CD4-positive, alpha-beta T cell treated with Interleukin-1 beta for 1 hour (primary cell): ENCODE measurements at regions not wholly inside any gene's neighbourhood (a gene's known extent, or its start where the extent isn't known, plus 50 kb on each side); places are given as distances from the start of the nearest gene placed in this dataset.
"Not testable (repeated sequence)": the region's sequence is repeated elsewhere in the genome, so short reads cannot be mapped to it uniquely, and the experiment has no call there.

Source experiments
- DNase-seq, 2 donors: peaks; one replicate each; pipeline ENCODE4 v3.0.0-alpha.2; 2020 to 2022

DNA sequence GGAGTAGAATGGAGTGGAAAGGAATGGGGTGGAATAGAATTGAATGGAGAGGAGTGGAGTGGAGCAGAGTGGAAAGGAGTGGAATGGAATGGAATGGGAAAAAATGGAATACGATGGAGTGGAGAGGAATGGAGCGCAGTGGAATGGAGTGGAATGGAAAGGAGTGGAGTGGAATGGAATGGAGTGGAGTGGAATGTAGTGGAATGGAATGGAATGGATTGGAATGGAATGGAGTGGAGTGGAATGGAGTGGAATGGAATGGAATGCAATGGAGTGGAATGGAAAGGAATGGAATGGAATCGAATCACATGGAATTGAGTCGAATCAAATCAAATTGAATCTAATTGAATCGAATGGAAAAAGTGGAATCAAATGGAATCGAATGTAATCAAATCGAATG lies 1016.1 kb downstream of the CDY1 start:
- no peak for DNase-seq

DNA sequence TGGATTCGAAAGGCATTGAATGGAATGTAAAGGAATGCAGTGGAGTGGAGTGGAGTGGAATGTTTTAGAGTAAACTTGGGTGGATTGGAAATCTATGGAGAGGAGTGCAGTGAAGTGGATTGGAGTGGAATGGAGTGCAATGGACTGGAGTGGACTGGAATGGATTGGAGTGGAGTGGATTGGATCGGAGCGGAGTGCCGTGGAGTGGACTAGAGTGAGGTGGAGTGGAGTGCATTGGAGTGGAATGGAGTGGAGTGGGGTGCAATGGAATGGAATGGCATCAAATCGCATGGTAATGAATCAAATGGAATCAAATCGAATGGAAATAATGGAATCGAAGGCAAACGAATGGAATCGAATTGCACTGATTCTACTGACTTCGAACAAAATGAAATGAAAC lies 1023.9 kb downstream of the CDY1 start:
- DNase-seq = not testable (repeated sequence)

GRCh38 chrY:26648240-26648639 lies 1026.3 kb downstream of the CDY1 start:
- not testable (repeated sequence) for DNase-seq

GRCh38 chrY:26664245-26664644 lies 1042.3 kb downstream of the CDY1 start:
- DNase-seq = not testable (repeated sequence)

- not testable (repeated sequence) for DNase-seq
Measured at GRCh38 chrY:26666691-26667090, 1044.8 kb downstream of the CDY1 start.

GRCh38 chrY:26669243-26669642 lies 1047.3 kb downstream of the CDY1 start:
- not testable (repeated sequence) for DNase-seq

- DNase-seq = peak in 1 of 2 donors; percentile 4
Measured at GRCh38 chrY:26670360-26670871, 1048.5 kb downstream of the CDY1 start.

GRCh38 chrY:26670881-26671879 lies 1049.3 kb downstream of the CDY1 start:
- DNase-seq = peak in 1 of 2 donors; percentile 17
